HepG2 (cell line): ENCODE measurements at regions not wholly inside any gene's neighbourhood (a gene's known extent, or its start where the extent isn't known, plus 50 kb on each side); places are given as distances from the start of the nearest gene placed in this dataset.

Experiments used
- ATAC-seq: fragments of 200-7000 bp; cut with Tn5 transposase; 3 replicates; pipeline ENCODE4 v1.9.1; 2020; ENCODE audit warnings: mild to moderate bottlenecking, moderate library complexity
- BruUV-seq: library from RNA; stranded (reverse); fragments of 400-500 nt; replicated peaks from 2 replicates; lab custom pipeline; 2021; lab: Mats Ljungman, UMichigan
- CTCF ChIA-PET: fragments of 300-600 bp; formaldehyde crosslinking; extraction: SDS; loops from one replicate; lab custom pipeline; 2021; ENCODE audit warnings: low total read pairs, inconsistent platforms, low intra/inter-chr PET ratio; lab: Yijun Ruan, JAX
- POLR2A ChIA-PET: fragments of 350-600 bp; sonication (Branson Sonifier 250); formaldehyde crosslinking; loops from one replicate; lab custom pipeline; 2020; ENCODE audit warnings: antibody characterized with exemption, inconsistent platforms; lab: Yijun Ruan, JAX
- DNase-seq: peaks from one replicate; pipeline ENCODE4 v3.0.0-alpha.2; 2015; ENCODE audit warnings: low spot score
- FAIRE-seq: peaks from 3 replicates; lab custom pipeline; 2011; peaks lifted over from hg19 to GRCh38; lab: Jason Lieb, UNC
- H2AFZ ChIP-seq: one replicate; pipeline ENCODE4 v1.6.1; 2011; ENCODE audit warnings: low read length, inconsistent platforms
- H3K27ac ChIP-seq: fragments of 300-600 bp; 3 replicates; pipeline ENCODE4 v1.8.0; 2011; ENCODE audit warnings: mixed run types, mild to moderate bottlenecking, mixed read lengths, low read length, inconsistent platforms; ENCODE audit not compliant: insufficient read depth; ENCODE audit errors: extremely low read length
- H3K27me3 ChIP-seq, 2 experiments: fragments of 200-600 bp in 1 of 2; 2 replicates in 1 of 2; 3 replicates in 1 of 2; pipeline versions ENCODE4 v1.6.0 to v1.8.0; 2011; ENCODE audit warnings: low read length in 2 of 2, mild to moderate bottlenecking in 2 of 2, moderate library complexity in 2 of 2, inconsistent platforms in 1 of 2; ENCODE audit not compliant: insufficient read depth in 2 of 2, control insufficient read depth in 1 of 2
- H3K36me3 ChIP-seq, 2 experiments: fragments of 200-600 bp in 1 of 2; replicated peaks in 1 of 2; 2 replicates in 1 of 2; 3 replicates in 1 of 2; pipeline versions ENCODE4 v1.5.1 to v1.8.0; 2011; ENCODE audit warnings: low read length in 2 of 2, inconsistent platforms in 1 of 2; ENCODE audit not compliant: insufficient read depth in 2 of 2, control insufficient read depth in 1 of 2
- H3K4me1 ChIP-seq: 2 replicates; pipeline ENCODE4 v1.5.1; 2012; ENCODE audit warnings: low read length, inconsistent platforms; ENCODE audit not compliant: insufficient read depth
- H3K4me2 ChIP-seq: 2 replicates; pipeline ENCODE4 v1.6.0; 2011; ENCODE audit warnings: low read depth, low read length, inconsistent platforms
- H3K4me3 ChIP-seq, 3 experiments: fragments of 200-600 bp in 1 of 3; sonication (generic), shearing (Covaris generic) in 1 of 3; replicated peaks in 1 of 3; 2 replicates each; pipeline ENCODE4 v1.5.1; 2011 to 2016; ENCODE audit warnings: low read length in 3 of 3, inconsistent platforms in 2 of 3, low read depth in 2 of 3, mild to moderate bottlenecking in 2 of 3, control low read depth in 1 of 3, mixed read lengths in 1 of 3; ENCODE audit not compliant: insufficient read depth in 1 of 3
- H3K79me2 ChIP-seq: one replicate; pipeline ENCODE4 v1.6.1; 2011; ENCODE audit warnings: low read length, inconsistent platforms; ENCODE audit not compliant: insufficient read depth
- H3K9ac ChIP-seq: 2 replicates; pipeline ENCODE4 v1.6.0; 2011; ENCODE audit warnings: mild to moderate bottlenecking, low read depth, low read length, inconsistent platforms; ENCODE audit not compliant: insufficient read depth
- H3K9me3 ChIP-seq: 2 replicates; pipeline ENCODE4 v1.5.1; 2012; ENCODE audit warnings: mild to moderate bottlenecking, low read length
- H4K20me1 ChIP-seq: 2 replicates; pipeline ENCODE4 v1.6.0; 2011; ENCODE audit warnings: inconsistent platforms, mild to moderate bottlenecking, low read length, moderate library complexity; ENCODE audit not compliant: insufficient read depth
- ARNT2 ChIP-seq: sonication (generic); formaldehyde crosslinking; IDR thresholded peaks from 2 replicates; pipeline ENCODE4 v1.8.0; 2022; ENCODE audit warnings: mild to moderate bottlenecking, low read depth, missing genetic modification reagents, moderate library complexity
- ATF5 ChIP-seq: sonication (generic); formaldehyde crosslinking; IDR thresholded peaks from 2 replicates; pipeline ENCODE4 v1.4.0; 2020; ENCODE audit warnings: mild to moderate bottlenecking, low read depth, missing genetic modification reagents
- CC2D1A ChIP-seq: sonication (generic); formaldehyde crosslinking; IDR thresholded peaks from 2 replicates; pipeline ENCODE4 v1.8.1; 2023; ENCODE audit warnings: mild to moderate bottlenecking, missing genetic modification reagents
- FOXJ3 ChIP-seq: sonication (generic); formaldehyde crosslinking; IDR thresholded peaks from 2 replicates; pipeline ENCODE4 v1.4.0; 2020; ENCODE audit warnings: missing genetic modification reagents, mild to moderate bottlenecking, borderline replicate concordance
- KAT2B ChIP-seq: fragments of 150-350 bp; IDR thresholded peaks from 2 replicates; pipeline ENCODE4 v1.6.1; 2014; ENCODE audit warnings: low read depth, low read length, borderline replicate concordance
- NFKBIZ ChIP-seq: IDR thresholded peaks from 2 replicates; pipeline ENCODE4 v1.6.1; 2018; ENCODE audit warnings: missing genetic modification reagents, missing compliant biosample characterization
- SNAPC4 ChIP-seq: sonication (generic); formaldehyde crosslinking; IDR thresholded peaks from 2 replicates; pipeline ENCODE4 v1.4.0; 2020; ENCODE audit warnings: mild to moderate bottlenecking, missing genetic modification reagents
- SRF ChIP-seq: IDR thresholded peaks from 2 replicates; pipeline ENCODE4 v1.6.1; 2011; ENCODE audit warnings: mild to moderate bottlenecking, low read depth, low read length, moderate library complexity
- TCF7L2 ChIP-seq: IDR thresholded peaks from 2 replicates; pipeline ENCODE4 v1.6.1; 2011; ENCODE audit warnings: mild to moderate bottlenecking, low read depth, low read length, moderate library complexity
- ZFP36 ChIP-seq: fragments of 150-350 bp; IDR thresholded peaks from 2 replicates; pipeline ENCODE4 v1.6.1; 2018; ENCODE audit warnings: borderline replicate concordance, low read length, low read depth; ENCODE audit not compliant: partially characterized antibody
- ZKSCAN5 ChIP-seq: sonication (generic); formaldehyde crosslinking; IDR thresholded peaks from 2 replicates; pipeline ENCODE4 v1.5.1; 2020; ENCODE audit warnings: mild to moderate bottlenecking, missing genetic modification reagents
- ZNF549 ChIP-seq: sonication (generic); formaldehyde crosslinking; IDR thresholded peaks from 2 replicates; pipeline ENCODE4 v1.5.0; 2020; ENCODE audit warnings: missing genetic modification reagents
- ZNF614 ChIP-seq: IDR thresholded peaks from 2 replicates; pipeline ENCODE4 v1.6.1; 2018; ENCODE audit warnings: missing biosample characterization, missing genetic modification reagents, inconsistent platforms, borderline replicate concordance
- ZNF652 ChIP-seq: IDR thresholded peaks from 2 replicates; pipeline ENCODE4 v1.6.1; 2016; ENCODE audit warnings: low read depth, borderline replicate concordance
- in situ Hi-C: cut with HindIII; loops from 2 replicates; pipeline ENCODE4 v1.10.0; 2017; ENCODE audit warnings: low pct_unique_long_range_greater_than_20kb; ENCODE audit not compliant: extremely low pct_ligation_motif_present
- intact Hi-C: fragments of 100-400 bp; cut with micrococcal nuclease; formaldehyde crosslinking; loops from one replicate; pipeline ENCODE4 v1.10.0; 2022; ENCODE audit not compliant: unreplicated experiment

GRCh38 chr2:184370954-184371353 is 227.4 kb upstream of the ZNF804A start:
- ChIA-PET CTCF (no interaction called here), POLR2A (no interaction called here)
- no peaks in the 10 kb centered on the region for H4K20me1 ChIP-seq
- TF ChIP-seq TCF7L2 (no peak), ZNF549 (CRISPR knock-in tag) (no peak), FOXJ3 (CRISPR knock-in tag) (no peak), ZNF614 (CRISPR knock-in tag) (no peak), ZNF652 (CRISPR knock-in tag) (no peak), KAT2B (no peak), SNAPC4 (CRISPR knock-in tag) (no peak), ZKSCAN5 (no peak), ZFP36 (no peak), ATF5 (CRISPR knock-in tag) (no peak), CC2D1A (no peak), SRF (no peak), ARNT2 (CRISPR knock-in tag) (no peak), NFKBIZ (CRISPR knock-in tag) (no peak)
- H3K36me3 ChIP-seq: no peaks in the 10 kb centered on the region
- intact Hi-C loops: no loop called here
- H3K4me1 ChIP-seq: peaks cover 5% of the 10 kb centered on the region
- no peak overlapping the region for H3K4me3 ChIP-seq
- ATAC-seq: no peak
- no peak for DNase-seq
- H2AFZ ChIP-seq: no peak overlapping the region
- no peaks in the 10 kb centered on the region for H3K27me3 ChIP-seq
- no peaks in the 10 kb centered on the region for H3K79me2 ChIP-seq
- FAIRE-seq: no peak
- in situ Hi-C loops: no loop called here
- H3K9me3 ChIP-seq: no peaks in the 10 kb centered on the region
- BruUV-seq: no TSS peak
- no peak overlapping the region for H3K9ac ChIP-seq
- no peak overlapping the region for H3K27ac ChIP-seq
- no peak overlapping the region for H3K4me2 ChIP-seq
